GM13977 (cell line): ENCODE measurements at regions not wholly inside any gene's neighbourhood (a gene's known extent, or its start where the extent isn't known, plus 50 kb on each side); places are given as distances from the start of the nearest gene placed in this dataset.

ENCODE experiments used
- DNase-seq: peaks from one replicate; pipeline ENCODE4 v3.0.0; 2012; ENCODE audit warnings: low spot score
- in situ Hi-C: fragments of 300-500 bp; cut with MboI; formaldehyde crosslinking; loops from one replicate; pipeline ENCODE4 v1.12.0; 2022; ENCODE audit warnings: low sequenced_read_pairs, low pct_unique_long_range_greater_than_20kb, mixed read lengths, inconsistent platforms; ENCODE audit not compliant: unreplicated experiment
- TF ChIP-seq, protein P1 (sequence below): IDR thresholded peaks from 2 replicates; pipeline ENCODE4 v1.5.1; 2012; ENCODE audit warnings: mild to moderate bottlenecking, control low read depth; ENCODE audit not compliant: insufficient read depth; ENCODE audit errors: extremely low read depth, missing control alignments

DNA sequence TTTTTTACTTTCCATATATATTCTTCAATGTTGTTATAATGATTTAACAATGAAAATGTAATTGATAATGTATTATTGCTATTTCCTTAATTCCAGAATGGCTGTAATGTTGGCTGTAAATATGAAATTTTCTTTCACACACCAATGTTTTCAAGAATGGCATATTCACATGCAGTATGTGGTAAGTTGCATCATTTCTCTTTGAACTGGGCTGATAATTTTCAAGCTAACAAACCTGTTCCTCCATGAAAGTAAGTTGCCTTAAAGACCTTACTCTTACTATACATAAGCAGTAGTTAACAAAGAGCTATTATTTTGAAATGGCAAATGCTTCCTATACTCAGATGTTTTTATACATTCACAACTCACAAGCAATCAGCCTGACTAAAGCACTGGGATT, 154.5 kb downstream of the TMEM168 start:
- in situ Hi-C loops = no loop called here
- no peak for DNase-seq

DNA sequence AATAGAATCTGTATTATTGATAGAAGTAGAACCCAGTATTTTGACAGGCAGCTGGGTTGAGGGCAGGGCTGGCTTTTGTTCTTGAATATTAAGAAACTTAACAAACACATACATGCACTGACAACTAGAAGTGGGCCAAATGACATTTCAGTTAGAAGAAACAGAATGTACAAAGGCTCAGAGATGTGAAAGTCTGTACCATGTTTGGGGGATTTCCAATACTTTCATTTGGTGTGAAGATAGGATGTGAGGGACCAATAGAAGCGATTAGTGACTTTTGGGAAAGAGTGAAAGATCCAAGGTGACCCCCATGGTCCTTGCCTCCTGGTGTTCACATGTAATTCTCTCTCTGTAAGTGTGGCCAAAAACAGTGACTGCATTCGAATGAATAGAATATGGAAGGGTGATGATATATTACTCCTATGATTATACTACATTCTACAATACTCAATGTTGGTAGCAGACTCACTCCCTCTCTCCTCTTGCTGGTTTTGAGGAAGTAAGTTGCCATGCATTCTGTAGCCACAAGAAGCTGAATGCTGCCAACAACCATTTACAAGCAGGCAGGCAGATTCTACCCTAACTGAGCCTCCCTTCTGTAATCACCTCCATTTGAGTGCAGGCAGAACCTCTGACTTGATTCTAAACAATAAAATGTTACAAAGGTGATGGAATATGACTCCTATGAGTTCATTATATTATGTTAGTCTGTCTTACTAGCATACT, 151.4 kb downstream of the TMEM168 start:
- in situ Hi-C loops = no loop called here
- DNase-seq = no peak
- TF ChIP-seq, protein P1, sequence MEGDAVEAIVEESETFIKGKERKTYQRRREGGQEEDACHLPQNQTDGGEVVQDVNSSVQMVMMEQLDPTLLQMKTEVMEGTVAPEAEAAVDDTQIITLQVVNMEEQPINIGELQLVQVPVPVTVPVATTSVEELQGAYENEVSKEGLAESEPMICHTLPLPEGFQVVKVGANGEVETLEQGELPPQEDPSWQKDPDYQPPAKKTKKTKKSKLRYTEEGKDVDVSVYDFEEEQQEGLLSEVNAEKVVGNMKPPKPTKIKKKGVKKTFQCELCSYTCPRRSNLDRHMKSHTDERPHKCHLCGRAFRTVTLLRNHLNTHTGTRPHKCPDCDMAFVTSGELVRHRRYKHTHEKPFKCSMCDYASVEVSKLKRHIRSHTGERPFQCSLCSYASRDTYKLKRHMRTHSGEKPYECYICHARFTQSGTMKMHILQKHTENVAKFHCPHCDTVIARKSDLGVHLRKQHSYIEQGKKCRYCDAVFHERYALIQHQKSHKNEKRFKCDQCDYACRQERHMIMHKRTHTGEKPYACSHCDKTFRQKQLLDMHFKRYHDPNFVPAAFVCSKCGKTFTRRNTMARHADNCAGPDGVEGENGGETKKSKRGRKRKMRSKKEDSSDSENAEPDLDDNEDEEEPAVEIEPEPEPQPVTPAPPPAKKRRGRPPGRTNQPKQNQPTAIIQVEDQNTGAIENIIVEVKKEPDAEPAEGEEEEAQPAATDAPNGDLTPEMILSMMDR = no peak

More for the DNA sequence above, 154.5 kb downstream of the TMEM168 start:
- TF ChIP-seq, protein P1 = no peak

DNA sequence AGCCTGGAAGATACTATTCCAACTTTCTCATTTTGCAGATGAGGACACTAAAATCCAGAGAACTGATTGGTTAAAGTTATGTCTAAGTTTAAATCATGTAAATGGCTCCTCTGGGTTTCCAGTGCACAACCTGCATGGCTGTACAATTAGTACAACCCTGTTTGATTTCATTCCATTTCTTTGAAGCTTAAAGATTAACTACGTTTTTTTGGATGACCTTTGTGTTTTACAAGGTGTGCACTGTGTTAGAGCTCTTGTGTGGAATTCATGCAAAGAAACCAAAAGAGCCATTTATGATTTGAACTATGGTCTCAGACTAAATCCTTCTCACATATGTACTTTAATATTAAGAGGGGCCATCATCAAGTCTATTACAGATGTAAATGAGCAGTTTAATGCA, 149.5 kb downstream of the TMEM168 start:
- DNase-seq = no peak
- TF ChIP-seq, protein P1 = no peak
- in situ Hi-C loops = no loop called here

DNA sequence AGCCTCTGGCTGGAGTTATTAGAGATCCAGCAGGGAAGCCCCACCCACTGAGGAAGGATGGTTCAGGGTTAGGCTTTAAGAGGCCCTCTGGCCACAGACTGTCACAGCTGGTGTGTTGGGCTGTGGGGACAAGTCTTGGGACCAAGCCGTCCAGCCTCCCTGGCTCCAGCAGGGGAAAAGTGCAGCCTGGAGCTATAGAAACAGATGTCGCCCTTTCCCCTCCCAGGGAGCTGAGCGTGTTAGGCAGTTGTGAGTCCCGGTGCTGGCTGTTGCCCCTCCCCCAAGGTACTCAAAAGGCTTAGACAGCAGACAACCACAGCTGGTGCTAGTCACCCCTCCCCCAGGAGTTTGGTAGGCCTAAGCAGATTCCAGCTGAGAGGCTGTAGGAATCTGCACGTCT, 143.4 kb downstream of the TMEM168 start:
- in situ Hi-C loops = no loop called here
- TF ChIP-seq, protein P1 = no peak
- DNase-seq = no peak

DNA sequence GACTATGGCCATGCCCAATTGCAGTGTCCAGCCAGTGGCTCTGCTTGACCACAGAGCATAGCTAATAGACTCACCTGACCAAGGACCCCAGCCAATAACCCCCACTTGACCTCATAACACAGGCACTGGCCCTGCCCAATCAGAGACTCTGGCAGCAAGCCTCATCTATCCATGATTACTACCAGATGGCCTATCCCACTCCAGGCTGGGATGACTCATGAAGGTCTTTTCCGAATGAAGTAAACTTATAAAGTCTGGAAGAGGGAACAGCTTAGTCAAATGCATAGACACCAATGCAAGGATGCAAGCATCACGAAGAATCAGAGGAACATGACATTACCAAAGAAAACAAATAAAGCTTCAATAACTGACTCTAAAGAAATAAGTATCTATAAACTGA, 141.4 kb downstream of the TMEM168 start:
- DNase-seq = no peak
- TF ChIP-seq, protein P1 = no peak
- in situ Hi-C loops = no loop called here

DNA sequence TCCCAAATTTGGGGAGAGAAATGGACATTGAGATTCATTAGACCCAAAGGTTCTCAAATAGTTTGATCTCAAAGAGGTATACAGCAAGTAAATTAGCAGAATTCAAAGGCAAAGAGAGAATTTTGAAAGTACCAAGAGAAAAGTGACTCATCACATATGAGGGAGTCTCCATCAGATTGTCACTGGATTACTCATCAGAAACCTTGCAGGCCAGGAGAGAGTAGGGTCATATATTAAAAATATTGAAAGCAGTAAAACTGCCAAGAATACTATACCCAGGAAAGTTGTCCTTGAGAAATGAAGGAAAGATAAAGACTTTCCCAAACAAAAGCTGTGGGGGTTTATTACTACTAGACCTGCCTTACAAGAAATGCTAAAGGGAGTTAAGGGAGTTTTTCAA, 140.6 kb downstream of the TMEM168 start:
- DNase-seq = no peak
- TF ChIP-seq, protein P1 = no peak
- in situ Hi-C loops = no loop called here
